ENCODE measurements at regions not wholly inside any gene's neighbourhood (a gene's known extent, or its start where the extent isn't known, plus 50 kb on each side); places are given as distances from the start of the nearest gene placed in this dataset.

GRCh38 chr19:29404015-29404414 is 121.8 kb upstream of the VSTM2B start:
- TF ChIP-seq POLR2A (IDR thresholded peaks at IDR 0.05) (no peak), CTCF (IDR thresholded peaks at IDR 0.05) (no peak), EP300 (IDR thresholded peaks at IDR 0.05) (no peak), POLR2AphosphoS5 (IDR thresholded peaks at IDR 0.05) (no peak)
